ENCODE measurements at regions not wholly inside any gene's neighbourhood (a gene's known extent, or its start where the extent isn't known, plus 50 kb on each side); places are given as distances from the start of the nearest gene placed in this dataset.

DNA sequence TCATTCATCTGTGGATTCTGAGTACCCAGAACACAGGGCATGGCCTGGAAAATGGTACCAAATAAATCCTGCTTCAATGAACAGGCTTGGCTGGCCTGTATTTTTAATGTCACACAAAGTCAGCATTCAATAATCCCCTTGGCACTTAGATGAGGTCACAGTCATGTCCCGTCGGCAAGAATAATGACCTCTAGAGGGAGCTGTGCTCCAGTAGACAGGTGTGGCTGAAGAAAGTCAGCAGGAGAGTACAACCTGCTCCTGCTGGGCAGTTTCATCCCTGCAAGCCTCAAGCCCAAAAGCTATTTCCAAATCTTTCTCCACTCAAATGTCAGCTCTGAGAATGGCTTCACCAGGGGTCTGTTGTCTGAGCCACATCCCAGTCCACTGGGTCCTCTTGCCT lies 404.0 kb upstream of the F9 start:
- H3K36me3 ChIP-seq (replicated peaks in 1 of 2; ENCODE audit: control extremely low read depth in 1 of 2, control insufficient read depth in 1 of 2, extremely low read depth in 1 of 2, insufficient read depth in 2 of 2, low read length in 1 of 2), result no peaks in the 10 kb centered on the region
- no peak overlapping the region for H3K9ac ChIP-seq (ENCODE audit: low read length)
- no peak overlapping the region for H3K27ac ChIP-seq (ENCODE audit: low read length in 2 of 2)
- ATAC-seq (ENCODE audit: low read depth) (no peak), DNase-seq (peak; percentile 4)
- no peak for TF ChIP-seq CTCF (IDR thresholded peaks at IDR 0.05)
- TF ChIP-seq EZH2 (IDR thresholded peaks at IDR 0.05; ENCODE audit: borderline replicate concordance, insufficient read depth, low read depth, low read length, poor library complexity, severe bottlenecking), result no peak
- no peaks in the 10 kb centered on the region for H3K9me3 ChIP-seq (ENCODE audit: control extremely low read depth in 1 of 3, control insufficient read depth in 2 of 3, insufficient read depth in 1 of 3, low read length in 2 of 3)
- Mint-ChIP-seq H3K9me3 (ENCODE audit: insufficient read depth) (no peaks in the 10 kb centered on the region), H3K27me3 (peaks cover 3% of the 10 kb centered on the region), H3K4me1 (no peaks in the 10 kb centered on the region), H3K27ac (no peak overlapping the region), H3K4me3 (no peak overlapping the region)
- WGBS (ENCODE audit: insufficient coverage), result no CpG with 5 or more reads among the region's 2 CpGs
- H3K4me3 ChIP-seq (ENCODE audit: control extremely low read depth in 1 of 5, extremely low read depth in 1 of 5, insufficient read depth in 1 of 5, low read depth in 2 of 5, low read length in 4 of 5), result no peak overlapping the region
- H2AFZ ChIP-seq (ENCODE audit: insufficient read depth, low read depth, low read length, poor library complexity, severe bottlenecking), result no peak overlapping the region
- CTCF ChIA-PET, result no interaction called here
- intact Hi-C loops (cut with micrococcal nuclease), result no loop called here
- no peaks in the 10 kb centered on the region for H3K79me2 ChIP-seq (ENCODE audit: control insufficient read depth, insufficient read depth, low read length)
- no peaks in the 10 kb centered on the region for H3K4me1 ChIP-seq (ENCODE audit: control insufficient read depth in 2 of 2, insufficient read depth in 2 of 2, low read length in 2 of 2)
- no peaks in the 10 kb centered on the region for H3K27me3 ChIP-seq (replicated peaks in 1 of 4; ENCODE audit: control extremely low read depth in 1 of 4, control insufficient read depth in 3 of 4, insufficient read depth in 4 of 4, low read length in 3 of 4)
- no peaks in the 10 kb centered on the region for H4K20me1 ChIP-seq (ENCODE audit: control insufficient read depth, insufficient read depth, low read length, poor library complexity, severe bottlenecking)
- no peak overlapping the region for H3K4me2 ChIP-seq (replicated peaks; ENCODE audit: low read depth, low read length, poor library complexity, severe bottlenecking)
- POLR2A ChIA-PET, result no interaction called here

GRCh38 chrX:139125916-139126315 lies 404.6 kb upstream of the F9 start:
- Histone ChIP-seq H3K9me3 (ENCODE audit: control extremely low read depth in 1 of 3, control insufficient read depth in 2 of 3, insufficient read depth in 1 of 3, low read length in 2 of 3) (no peaks in the 10 kb centered on the region), H3K79me2 (ENCODE audit: control insufficient read depth, insufficient read depth, low read length) (no peaks in the 10 kb centered on the region), H3K4me1 (ENCODE audit: control insufficient read depth in 2 of 2, insufficient read depth in 2 of 2, low read length in 2 of 2) (no peaks in the 10 kb centered on the region), H3K4me2 (replicated peaks; ENCODE audit: low read depth, low read length, poor library complexity, severe bottlenecking) (no peak overlapping the region), H3K9ac (ENCODE audit: low read length) (no peak overlapping the region), H3K27me3 (replicated peaks in 1 of 4; ENCODE audit: control extremely low read depth in 1 of 4, control insufficient read depth in 3 of 4, insufficient read depth in 4 of 4, low read length in 3 of 4) (no peaks in the 10 kb centered on the region), H3K27ac (ENCODE audit: low read length in 2 of 2) (no peak overlapping the region), H2AFZ (ENCODE audit: insufficient read depth, low read depth, low read length, poor library complexity, severe bottlenecking) (no peak overlapping the region), H3K4me3 (ENCODE audit: control extremely low read depth in 1 of 5, extremely low read depth in 1 of 5, insufficient read depth in 1 of 5, low read depth in 2 of 5, low read length in 4 of 5) (no peak overlapping the region), H3K36me3 (replicated peaks in 1 of 2; ENCODE audit: control extremely low read depth in 1 of 2, control insufficient read depth in 1 of 2, extremely low read depth in 1 of 2, insufficient read depth in 2 of 2, low read length in 1 of 2) (no peaks in the 10 kb centered on the region), H4K20me1 (ENCODE audit: control insufficient read depth, insufficient read depth, low read length, poor library complexity, severe bottlenecking) (no peaks in the 10 kb centered on the region)
- TF ChIP-seq EZH2 (IDR thresholded peaks at IDR 0.05; ENCODE audit: borderline replicate concordance, insufficient read depth, low read depth, low read length, poor library complexity, severe bottlenecking), result no peak
- no peak for TF ChIP-seq CTCF (IDR thresholded peaks at IDR 0.05)
- CTCF ChIA-PET, result no interaction called here
- no CpG with 5 or more reads among the region's 3 CpGs for WGBS (ENCODE audit: insufficient coverage)
- peaks cover 3% of the 10 kb centered on the region for H3K27me3 Mint-ChIP-seq
- ATAC-seq (ENCODE audit: low read depth) (no peak), DNase-seq (no peak)
- POLR2A ChIA-PET, result no interaction called here
- H3K4me1 Mint-ChIP-seq, result no peaks in the 10 kb centered on the region
- no peak overlapping the region for H3K27ac Mint-ChIP-seq
- no peak overlapping the region for H3K4me3 Mint-ChIP-seq
- no peaks in the 10 kb centered on the region for H3K9me3 Mint-ChIP-seq (ENCODE audit: insufficient read depth)
- intact Hi-C loops (cut with micrococcal nuclease), result no loop called here
